GM21367 (cell line): ENCODE measurements at regions not wholly inside any gene's neighbourhood (a gene's known extent, or its start where the extent isn't known, plus 50 kb on each side); places are given as distances from the start of the nearest gene placed in this dataset.
"Not testable (repeated sequence)": the region's sequence is repeated elsewhere in the genome, so short reads cannot be mapped to it uniquely, and the experiment has no call there.

Source experiments
- ATAC-seq: cut with Tn5 transposase; IDR thresholded peaks from one replicate; pipeline ENCODE4 v1.9.1; 2021; ENCODE audit not compliant: unreplicated experiment

DNA sequence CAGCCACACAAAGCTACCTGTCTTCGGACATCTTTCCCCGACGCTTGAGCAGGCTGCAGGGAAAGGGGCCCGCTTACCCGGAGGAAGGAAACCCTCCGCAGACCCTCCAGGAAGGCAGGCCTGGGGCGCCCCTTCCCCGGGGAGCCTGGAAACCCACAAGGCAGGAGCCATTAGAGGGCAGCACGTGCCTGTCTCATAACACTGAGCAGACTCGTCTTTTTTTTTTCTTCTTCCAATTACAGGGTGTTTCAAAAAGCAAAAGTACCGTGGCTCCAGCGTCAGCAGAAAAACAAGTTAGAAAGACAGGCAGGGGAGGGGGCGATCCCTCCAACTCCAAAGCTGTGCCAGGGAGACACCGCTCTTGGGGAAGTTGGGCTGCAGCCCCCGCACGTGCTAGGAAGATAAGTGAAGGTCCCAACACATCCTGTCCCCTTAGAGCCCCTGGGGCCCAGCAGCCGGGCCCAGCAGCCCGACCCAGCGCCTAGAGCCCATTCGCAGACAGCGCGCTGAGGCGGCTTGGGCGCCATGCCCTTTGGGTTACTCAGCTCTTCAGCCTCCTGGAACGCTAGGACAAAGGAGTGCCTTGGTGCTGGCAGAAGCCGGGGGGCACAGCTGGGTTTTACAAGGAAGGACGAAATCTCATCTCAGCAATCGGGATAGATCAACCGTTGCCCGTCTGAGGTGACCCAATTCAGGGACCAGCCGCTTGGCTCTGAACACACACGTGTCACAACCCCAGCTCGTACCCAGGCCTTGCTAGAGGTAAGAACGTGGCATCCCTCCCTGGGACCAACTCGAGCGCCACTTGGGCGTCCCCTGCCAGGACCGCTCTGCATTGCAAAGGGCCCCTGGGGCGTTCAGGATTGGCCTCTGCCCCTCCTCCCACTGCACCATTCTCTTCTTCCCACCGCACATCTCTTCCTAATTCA is 136.3 kb downstream of the LY86 start:
- ATAC-seq = no peak

- no peak for ATAC-seq
Observed at GRCh38 chr6:6725468-6726209, 137.1 kb downstream of the LY86 start.

DNA sequence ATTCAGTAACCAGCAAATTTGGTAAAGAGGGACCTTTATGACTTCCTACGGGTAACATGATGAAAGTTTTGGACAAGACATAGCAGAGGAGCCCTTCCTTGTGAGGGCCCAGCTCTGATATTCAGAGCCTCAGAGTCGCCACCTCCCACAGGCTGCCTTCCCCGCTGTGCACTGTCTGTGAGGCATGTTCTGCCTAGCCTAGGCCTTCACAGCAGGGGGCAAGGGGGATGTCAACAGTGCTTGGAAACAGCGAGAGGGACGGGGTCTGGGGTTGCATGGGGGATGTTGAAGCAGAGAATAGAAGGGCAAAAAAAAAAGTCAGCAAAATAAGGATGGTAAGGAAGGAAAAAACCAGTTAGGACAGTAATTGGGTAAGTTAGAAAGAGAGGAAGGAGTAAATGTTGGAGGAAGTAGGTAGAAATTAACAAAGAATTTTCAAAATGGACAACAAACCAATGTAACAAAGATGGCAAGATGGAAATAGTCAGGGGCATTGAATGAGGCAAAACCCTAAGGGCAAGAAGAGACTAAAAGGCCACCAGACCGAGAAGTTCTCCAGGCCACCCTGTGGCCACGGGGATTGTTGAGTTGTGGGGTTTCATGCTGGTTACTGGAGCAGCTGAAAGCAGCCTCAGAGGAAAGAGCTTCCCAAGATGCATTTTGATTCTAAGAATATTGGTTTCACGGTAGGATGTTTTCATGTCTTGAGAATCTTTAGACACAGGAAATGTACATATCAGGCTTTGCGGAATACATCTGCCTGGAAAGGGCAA is 139.8 kb downstream of the LY86 start:
- ATAC-seq = no peak

DNA sequence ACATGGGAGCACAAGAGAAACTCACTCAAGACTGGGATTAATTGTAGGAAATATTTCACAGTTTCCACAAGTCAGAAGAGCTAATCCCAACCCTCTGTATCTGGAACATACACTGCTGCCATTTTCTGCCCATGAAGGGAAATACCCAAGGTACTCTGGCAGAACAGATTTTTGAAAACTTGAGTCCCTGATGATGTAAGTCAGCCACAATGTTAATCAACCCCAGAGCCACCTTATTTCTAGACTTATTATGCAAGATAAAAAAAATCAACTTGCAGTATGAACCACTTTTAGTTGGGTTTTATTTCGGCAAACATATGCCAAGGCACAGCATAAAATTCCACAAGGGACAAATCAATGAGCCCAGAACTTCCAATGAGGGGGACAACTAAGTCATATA is 141.5 kb downstream of the LY86 start:
- no peak for ATAC-seq

GRCh38 chr6:6730831-6731230 is 142.3 kb downstream of the LY86 start:
- ATAC-seq = no peak

GRCh38 chr6:6734479-6735465 is 146.3 kb downstream of the LY86 start:
- ATAC-seq = no peak

DNA sequence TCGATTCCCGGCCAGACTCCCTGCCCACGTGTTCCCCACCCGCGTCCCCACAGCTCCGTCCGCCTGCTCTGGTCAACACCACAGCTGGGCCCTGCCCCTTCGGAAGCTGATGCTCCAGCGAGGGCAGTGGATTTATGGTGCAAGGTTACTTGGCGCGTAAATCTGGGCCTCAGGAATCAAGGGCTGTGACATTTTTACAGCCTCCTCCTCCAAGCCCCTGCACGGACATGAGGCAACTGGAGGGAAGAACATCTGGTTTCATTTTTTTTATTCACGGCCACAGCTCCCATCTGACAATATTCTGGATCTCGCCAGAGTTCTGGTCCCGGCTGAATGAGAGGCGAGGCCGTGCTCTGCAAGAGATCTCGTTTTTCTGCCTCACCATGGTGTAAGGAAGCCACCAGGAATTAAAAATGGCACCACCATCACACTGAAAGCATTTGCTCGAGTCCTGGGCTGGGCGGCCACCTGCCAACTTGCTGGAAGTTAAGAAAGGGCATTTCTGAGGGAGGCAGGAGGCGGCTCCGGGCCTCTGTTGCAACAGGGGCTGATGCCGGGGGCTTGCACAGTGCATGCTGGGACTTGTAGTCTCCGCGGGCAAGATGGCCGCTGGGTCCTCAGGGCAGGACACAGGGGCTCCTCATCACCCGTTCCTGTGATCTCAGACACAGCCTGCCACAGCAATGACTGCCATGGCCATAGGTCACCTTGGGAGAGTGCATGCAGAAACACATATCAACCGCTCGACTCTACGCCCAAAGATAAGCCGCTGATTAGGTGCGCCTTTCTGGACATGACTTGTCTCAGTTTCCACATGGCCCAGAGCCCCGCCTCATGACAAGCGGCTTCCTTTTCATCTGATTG is 148.5 kb downstream of the LY86 start:
- no peak for ATAC-seq

GRCh38 chr6:6737671-6738070 is 149.2 kb downstream of the LY86 start:
- ATAC-seq = no peak

DNA sequence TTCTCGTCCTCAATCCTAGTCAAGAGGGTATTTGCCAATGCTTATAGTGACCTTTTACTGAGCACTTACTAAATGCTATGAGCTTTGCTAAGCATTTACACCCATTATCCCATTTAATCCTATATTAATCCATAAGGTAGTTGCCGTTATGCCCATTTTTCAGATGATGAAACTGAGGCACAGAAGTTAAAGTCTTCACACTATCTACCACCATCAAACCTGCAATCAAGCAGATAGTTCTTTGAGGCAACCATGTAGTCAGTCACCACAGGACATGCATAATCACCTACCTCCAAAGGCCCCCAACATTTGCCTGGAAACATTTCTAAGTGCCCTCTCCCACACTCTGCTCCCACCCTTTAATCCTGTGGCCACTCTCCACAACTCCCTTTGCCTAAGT is 149.6 kb downstream of the LY86 start:
- no peak for ATAC-seq

DNA sequence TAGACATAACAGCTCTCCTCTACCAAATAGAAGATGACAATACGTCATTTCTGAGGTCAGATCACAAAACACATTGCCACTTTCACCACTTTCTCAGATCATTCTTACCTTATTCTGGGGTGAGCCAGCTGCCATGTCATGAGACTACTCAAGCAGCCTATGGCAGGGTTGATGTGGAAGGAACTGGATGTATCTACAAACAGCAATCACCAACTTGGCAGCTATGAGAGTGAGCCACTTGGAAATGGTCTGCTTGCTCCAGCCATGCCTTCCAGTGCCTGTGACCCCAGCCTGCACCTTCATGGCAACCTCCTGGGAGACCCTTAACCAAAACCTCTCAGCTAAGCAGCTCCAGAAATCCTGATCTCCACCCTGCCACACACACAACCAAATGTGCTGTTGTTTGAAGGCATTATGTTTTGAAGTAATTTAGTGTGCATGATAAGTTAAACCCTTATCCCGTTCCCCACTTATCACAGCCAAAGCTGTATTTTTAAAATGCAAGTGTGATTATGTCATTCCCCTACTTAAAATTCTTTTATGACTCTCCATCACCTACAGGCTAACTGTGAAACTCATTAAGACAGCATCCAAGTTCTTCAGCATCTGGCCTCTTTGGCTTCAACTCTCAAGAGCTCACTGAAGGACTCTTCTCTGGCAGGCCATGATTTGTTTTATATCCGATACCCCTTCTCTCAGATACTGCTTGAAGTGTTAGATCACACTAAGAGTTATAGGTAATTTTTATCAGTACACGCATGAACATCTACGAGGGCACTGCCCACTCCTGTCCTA is 150.6 kb downstream of the LY86 start:
- no peak for ATAC-seq

GRCh38 chr6:6740595-6740994 is 152.1 kb downstream of the LY86 start:
- no peak for ATAC-seq

- no peak for ATAC-seq
Observed at GRCh38 chr6:6741264-6741663, 152.7 kb downstream of the LY86 start.

- ATAC-seq = no peak
Observed at GRCh38 chr6:6742535-6742934, 154.0 kb downstream of the LY86 start.

- no peak for ATAC-seq
Observed at GRCh38 chr6:6744551-6744950, 156.0 kb downstream of the LY86 start.

GRCh38 chr6:6745637-6746332 is 157.3 kb downstream of the LY86 start:
- ATAC-seq = not testable (repeated sequence)

DNA sequence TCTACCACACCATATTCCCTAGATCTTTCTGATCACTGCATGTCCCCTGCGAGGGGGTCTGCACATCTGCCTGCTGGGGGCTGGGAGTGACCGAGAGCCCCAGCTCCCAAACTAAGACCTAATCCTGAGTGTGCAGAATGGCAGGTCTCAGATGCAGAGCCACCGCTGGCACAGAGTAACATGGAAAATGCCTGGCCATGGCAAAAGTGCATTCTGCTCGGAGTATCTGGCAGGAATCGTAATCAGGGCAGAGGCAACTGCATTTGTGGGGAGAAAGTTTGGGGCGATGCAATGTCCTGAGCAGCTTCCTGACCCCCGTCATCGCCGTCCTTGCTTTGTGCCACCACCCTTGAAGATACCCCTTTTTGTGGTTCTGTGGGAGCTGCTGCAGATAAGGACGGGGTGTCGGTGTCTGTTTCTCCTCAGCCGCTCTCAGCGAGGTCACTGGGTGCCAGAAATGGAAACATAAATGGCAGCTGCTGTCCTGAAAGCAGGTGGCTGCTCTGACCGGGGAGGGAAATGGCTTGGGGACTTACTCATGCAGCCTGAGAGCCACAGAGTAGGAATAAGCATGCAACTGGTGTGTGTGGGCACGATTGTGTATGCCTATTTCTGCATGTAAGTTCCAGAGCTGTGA is 157.9 kb downstream of the LY86 start:
- ATAC-seq = no peak

GRCh38 chr6:6746970-6747338 is 158.4 kb downstream of the LY86 start:
- no peak for ATAC-seq

DNA sequence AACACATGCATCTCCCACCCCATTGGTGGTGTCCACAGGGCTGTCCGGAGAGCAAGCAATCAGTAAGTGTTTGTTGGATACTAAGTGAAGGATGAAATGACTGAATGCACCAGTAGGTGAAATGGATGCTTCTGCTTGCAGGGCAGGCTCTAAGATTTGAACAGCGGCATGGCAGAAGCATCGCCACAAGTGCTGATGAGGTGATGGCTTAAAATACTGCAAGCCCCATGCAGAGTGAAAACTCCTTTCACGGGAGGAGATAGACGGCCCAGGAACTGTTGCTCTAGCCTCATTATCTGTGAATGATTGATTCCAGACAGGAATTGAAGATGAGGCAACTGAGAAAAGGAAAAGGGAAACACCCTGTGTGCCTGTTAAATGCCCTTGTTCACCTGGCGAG is 158.9 kb downstream of the LY86 start:
- no peak for ATAC-seq
